Effector memory CD4-positive, alpha-beta T cell (primary cell): ENCODE measurements at regions not wholly inside any gene's neighbourhood (a gene's known extent, or its start where the extent isn't known, plus 50 kb on each side); places are given as distances from the start of the nearest gene placed in this dataset.
"Not testable (repeated sequence)": the region's sequence is repeated elsewhere in the genome, so short reads cannot be mapped to it uniquely, and the experiment has no call there.

ENCODE experiments used
- DNase-seq, 3 donors: peaks; one replicate each; pipeline ENCODE4 v3.0.0-alpha.2; 2020
- H3K27ac ChIP-seq: 2 replicates; pipeline ENCODE4 v1.7.0; 2013; ENCODE audit warnings: mild to moderate bottlenecking, low read length, moderate library complexity; ENCODE audit not compliant: insufficient read depth, poor library complexity, severe bottlenecking
- H3K27me3 ChIP-seq: replicated peaks from 2 replicates; pipeline ENCODE4 v1.7.0; 2013; ENCODE audit warnings: mild to moderate bottlenecking, low read length; ENCODE audit not compliant: insufficient read depth, control insufficient read depth, poor library complexity, severe bottlenecking
- H3K36me3 ChIP-seq: 2 replicates; pipeline ENCODE4 v1.7.0; 2013; ENCODE audit warnings: mild to moderate bottlenecking, low read length, moderate library complexity; ENCODE audit not compliant: control insufficient read depth, insufficient read depth
- H3K4me1 ChIP-seq: 2 replicates; pipeline ENCODE4 v1.7.0; 2013; ENCODE audit warnings: low read length, mild to moderate bottlenecking; ENCODE audit not compliant: control insufficient read depth, insufficient read depth, poor library complexity, severe bottlenecking
- H3K4me3 ChIP-seq: 2 replicates; pipeline ENCODE4 v1.7.0; 2013; ENCODE audit warnings: low read length, low read depth, mild to moderate bottlenecking; ENCODE audit not compliant: insufficient read depth, poor library complexity, severe bottlenecking
- H3K9me3 ChIP-seq: 2 replicates; pipeline ENCODE4 v1.7.0; 2013; ENCODE audit warnings: mild to moderate bottlenecking, low read length, moderate library complexity; ENCODE audit not compliant: control insufficient read depth

GRCh38 chr1:121443001-121443540, 258.3 kb downstream of the SRGAP2C start:
- Histone ChIP-seq H3K27me3 (no peaks in the 10 kb centered on the region), H3K27ac (no peak overlapping the region), H3K4me3 (no peak overlapping the region), H3K36me3 (no peaks in the 10 kb centered on the region), H3K9me3 (no peaks in the 10 kb centered on the region), H3K4me1 (no peaks in the 10 kb centered on the region)
- no peak for DNase-seq

GRCh38 chr1:121444096-121444495, 259.3 kb downstream of the SRGAP2C start:
- H3K27me3 ChIP-seq: no peaks in the 10 kb centered on the region
- H3K36me3 ChIP-seq: no peaks in the 10 kb centered on the region
- no peak for DNase-seq
- no peaks in the 10 kb centered on the region for H3K9me3 ChIP-seq
- H3K4me3 ChIP-seq: no peak overlapping the region
- no peak overlapping the region for H3K27ac ChIP-seq
- no peaks in the 10 kb centered on the region for H3K4me1 ChIP-seq

GRCh38 chr1:121445679-121446078, 260.9 kb downstream of the SRGAP2C start:
- Histone ChIP-seq H3K9me3 (no peaks in the 10 kb centered on the region), H3K4me3 (no peak overlapping the region), H3K27ac (no peak overlapping the region), H3K36me3 (no peaks in the 10 kb centered on the region), H3K27me3 (no peaks in the 10 kb centered on the region), H3K4me1 (no peaks in the 10 kb centered on the region)
- DNase-seq: no peak

- H3K27ac ChIP-seq, H3K4me3 ChIP-seq, H3K36me3 ChIP-seq, DNase-seq, H3K9me3 ChIP-seq, H3K27me3 ChIP-seq, H3K4me1 ChIP-seq: not testable (repeated sequence)
Observed at GRCh38 chr1:121447280-121447923, 262.6 kb downstream of the SRGAP2C start.

GRCh38 chr1:121448064-121448463, 263.3 kb downstream of the SRGAP2C start:
- not testable (repeated sequence) for H3K4me1 ChIP-seq, H3K36me3 ChIP-seq, H3K9me3 ChIP-seq, H3K27ac ChIP-seq, DNase-seq, H3K4me3 ChIP-seq, H3K27me3 ChIP-seq

- Histone ChIP-seq H3K4me1 (no peaks in the 10 kb centered on the region), H3K4me3 (no peak overlapping the region), H3K36me3 (no peaks in the 10 kb centered on the region), H3K27ac (no peak overlapping the region), H3K9me3 (no peaks in the 10 kb centered on the region), H3K27me3 (no peaks in the 10 kb centered on the region)
- DNase-seq: no peak
Observed at GRCh38 chr1:121448851-121449250, 264.1 kb downstream of the SRGAP2C start.

GRCh38 chr1:121452484-121452883, 267.7 kb downstream of the SRGAP2C start:
- no peaks in the 10 kb centered on the region for H3K36me3 ChIP-seq
- H3K4me1 ChIP-seq: no peaks in the 10 kb centered on the region
- no peak overlapping the region for H3K27ac ChIP-seq

GRCh38 chr1:121458291-121459048, 273.7 kb downstream of the SRGAP2C start:
- Histone ChIP-seq H3K4me1 (no peaks in the 10 kb centered on the region), H3K36me3 (no peaks in the 10 kb centered on the region), H3K9me3 (no peaks in the 10 kb centered on the region), H3K4me3 (peak overlapping the region; percentile 40), H3K27me3 (no peaks in the 10 kb centered on the region), H3K27ac (no peak overlapping the region)
- DNase-seq: no peak

More at GRCh38 chr1:121452484-121452883, 267.7 kb downstream of the SRGAP2C start:
- no peak overlapping the region for H3K4me3 ChIP-seq
- no peaks in the 10 kb centered on the region for H3K9me3 ChIP-seq
- no peaks in the 10 kb centered on the region for H3K27me3 ChIP-seq
- no peak for DNase-seq

- H3K4me3 ChIP-seq: no peak overlapping the region
- no peak for DNase-seq
- no peaks in the 10 kb centered on the region for H3K9me3 ChIP-seq
- no peak overlapping the region for H3K27ac ChIP-seq
- H3K36me3 ChIP-seq: no peaks in the 10 kb centered on the region
- no peaks in the 10 kb centered on the region for H3K27me3 ChIP-seq
- no peaks in the 10 kb centered on the region for H3K4me1 ChIP-seq
Observed at GRCh38 chr1:121459235-121459634, 274.5 kb downstream of the SRGAP2C start.

- not testable (repeated sequence) for H3K4me1 ChIP-seq, H3K27me3 ChIP-seq, H3K27ac ChIP-seq, H3K36me3 ChIP-seq, H3K4me3 ChIP-seq, H3K9me3 ChIP-seq, DNase-seq
Observed at GRCh38 chr1:121469395-121469794, 284.6 kb downstream of the SRGAP2C start.
